ENCODE measurements at regions not wholly inside any gene's neighbourhood (a gene's known extent, or its start where the extent isn't known, plus 50 kb on each side); places are given as distances from the start of the nearest gene placed in this dataset.

- no peaks in the 10 kb centered on the region for H3K9me3 ChIP-seq (ENCODE audit: control insufficient read depth, insufficient read depth, low read length)
- DNase-seq (no peak), ATAC-seq (no peak)
- no peak overlapping the region for H3K4me3 ChIP-seq (ENCODE audit: low read length)
- Mint-ChIP-seq H3K9me3 (no peaks in the 10 kb centered on the region), H3K4me3 (no peak overlapping the region), H3K27me3 (ENCODE audit: low read depth in 2 of 2) (peaks cover 0 to 5% of the 10 kb centered on the region in 2 donors), H3K4me1 (peaks cover 0 to 4% of the 10 kb centered on the region in 2 donors), H3K27ac (no peak overlapping the region), H3K36me3 (no peaks in the 10 kb centered on the region)
- no peaks in the 10 kb centered on the region for H3K27me3 ChIP-seq (ENCODE audit: control insufficient read depth, insufficient read depth, low read length)
- no peaks in the 10 kb centered on the region for H3K4me1 ChIP-seq (ENCODE audit: control insufficient read depth, insufficient read depth, low read length)
- intact Hi-C loops (cut with micrococcal nuclease), result no loop called here
- no peaks in the 10 kb centered on the region for H3K36me3 ChIP-seq (ENCODE audit: control insufficient read depth, insufficient read depth, low read length)
- no peak overlapping the region for H3K27ac ChIP-seq (ENCODE audit: low read length)
- 100% methylated on average over 2 of the region's 2 CpGs for WGBS (ENCODE audit: insufficient coverage)
- no peak for TF ChIP-seq CTCF (IDR thresholded peaks at IDR 0.05)
These were observed 116.5 kb upstream of the NEDD4L start for GRCh38 chr18:57927511-57927910.

- no peak for ATAC-seq
These were observed 118.3 kb upstream of the NEDD4L start for GRCh38 chr18:57925706-57926105.

GRCh38 chr18:57923611-57924010, 120.4 kb upstream of the NEDD4L start:
- DNase-seq (no peak), ATAC-seq (no peak)
- H3K4me1 ChIP-seq (ENCODE audit: control insufficient read depth, insufficient read depth, low read length), result no peaks in the 10 kb centered on the region
- no peaks in the 10 kb centered on the region for H3K4me1 Mint-ChIP-seq
- no peak overlapping the region for H3K27ac Mint-ChIP-seq
- peaks cover 0 to 4% of the 10 kb centered on the region in 2 donors for H3K27me3 Mint-ChIP-seq (ENCODE audit: low read depth in 2 of 2)
- no peaks in the 10 kb centered on the region for H3K36me3 ChIP-seq (ENCODE audit: control insufficient read depth, insufficient read depth, low read length)
- intact Hi-C loops (cut with micrococcal nuclease), result no loop called here
- no peak overlapping the region for H3K4me3 Mint-ChIP-seq
- H3K36me3 Mint-ChIP-seq, result no peaks in the 10 kb centered on the region
- H3K9me3 Mint-ChIP-seq, result peaks cover 0 to 2% of the 10 kb centered on the region in 2 donors
- no peaks in the 10 kb centered on the region for H3K9me3 ChIP-seq (ENCODE audit: control insufficient read depth, insufficient read depth, low read length)
- no peak overlapping the region for H3K27ac ChIP-seq (ENCODE audit: low read length)
- WGBS (ENCODE audit: insufficient coverage), result 77% methylated on average over 5 of the region's 5 CpGs
- no peak overlapping the region for H3K4me3 ChIP-seq (ENCODE audit: low read length)
- TF ChIP-seq CTCF (IDR thresholded peaks at IDR 0.05), result no peak
- no peaks in the 10 kb centered on the region for H3K27me3 ChIP-seq (ENCODE audit: control insufficient read depth, insufficient read depth, low read length)

More at GRCh38 chr18:57925706-57926105, 118.3 kb upstream of the NEDD4L start:
- Mint-ChIP-seq H3K9me3 (no peaks in the 10 kb centered on the region), H3K36me3 (no peaks in the 10 kb centered on the region), H3K27me3 (ENCODE audit: low read depth in 2 of 2) (no peaks in the 10 kb centered on the region), H3K4me1 (peaks cover 0 to under 1% of the 10 kb centered on the region in 2 donors), H3K4me3 (no peak overlapping the region), H3K27ac (no peak overlapping the region)
- no peaks in the 10 kb centered on the region for H3K36me3 ChIP-seq (ENCODE audit: control insufficient read depth, insufficient read depth, low read length)
- WGBS (ENCODE audit: insufficient coverage), result 90% methylated on average over 1 of the region's 1 CpG
- no peaks in the 10 kb centered on the region for H3K4me1 ChIP-seq (ENCODE audit: control insufficient read depth, insufficient read depth, low read length)
- no peaks in the 10 kb centered on the region for H3K27me3 ChIP-seq (ENCODE audit: control insufficient read depth, insufficient read depth, low read length)
- no peak overlapping the region for H3K4me3 ChIP-seq (ENCODE audit: low read length)
- intact Hi-C loops (cut with micrococcal nuclease), result no loop called here
- H3K9me3 ChIP-seq (ENCODE audit: control insufficient read depth, insufficient read depth, low read length), result no peaks in the 10 kb centered on the region
- DNase-seq, result no peak
- H3K27ac ChIP-seq (ENCODE audit: low read length), result no peak overlapping the region
- no peak for TF ChIP-seq CTCF (IDR thresholded peaks at IDR 0.05)

GRCh38 chr18:57922885-57923284, 119.8 kb upstream of the ATP8B1 start:
- peaks cover 0 to 2% of the 10 kb centered on the region in 2 donors for H3K9me3 Mint-ChIP-seq
- H3K36me3 Mint-ChIP-seq, result no peaks in the 10 kb centered on the region
- Histone ChIP-seq H3K4me1 (ENCODE audit: control insufficient read depth, insufficient read depth, low read length) (no peaks in the 10 kb centered on the region), H3K36me3 (ENCODE audit: control insufficient read depth, insufficient read depth, low read length) (no peaks in the 10 kb centered on the region), H3K27ac (ENCODE audit: low read length) (no peak overlapping the region), H3K27me3 (ENCODE audit: control insufficient read depth, insufficient read depth, low read length) (no peaks in the 10 kb centered on the region), H3K4me3 (ENCODE audit: low read length) (no peak overlapping the region), H3K9me3 (ENCODE audit: control insufficient read depth, insufficient read depth, low read length) (no peaks in the 10 kb centered on the region)
- no peak overlapping the region for H3K27ac Mint-ChIP-seq
- intact Hi-C loops (cut with micrococcal nuclease), result no loop called here
- 91% methylated on average over 3 of the region's 3 CpGs for WGBS (ENCODE audit: insufficient coverage)
- H3K27me3 Mint-ChIP-seq (ENCODE audit: low read depth in 2 of 2), result peaks cover 0 to 6% of the 10 kb centered on the region in 2 donors
- no peak for TF ChIP-seq CTCF (IDR thresholded peaks at IDR 0.05)
- ATAC-seq, result no peak
- no peak for DNase-seq
- H3K4me3 Mint-ChIP-seq, result no peak overlapping the region
- no peaks in the 10 kb centered on the region for H3K4me1 Mint-ChIP-seq
